ENCODE measurements at regions not wholly inside any gene's neighbourhood (a gene's known extent, or its start where the extent isn't known, plus 50 kb on each side); places are given as distances from the start of the nearest gene placed in this dataset.

DNA sequence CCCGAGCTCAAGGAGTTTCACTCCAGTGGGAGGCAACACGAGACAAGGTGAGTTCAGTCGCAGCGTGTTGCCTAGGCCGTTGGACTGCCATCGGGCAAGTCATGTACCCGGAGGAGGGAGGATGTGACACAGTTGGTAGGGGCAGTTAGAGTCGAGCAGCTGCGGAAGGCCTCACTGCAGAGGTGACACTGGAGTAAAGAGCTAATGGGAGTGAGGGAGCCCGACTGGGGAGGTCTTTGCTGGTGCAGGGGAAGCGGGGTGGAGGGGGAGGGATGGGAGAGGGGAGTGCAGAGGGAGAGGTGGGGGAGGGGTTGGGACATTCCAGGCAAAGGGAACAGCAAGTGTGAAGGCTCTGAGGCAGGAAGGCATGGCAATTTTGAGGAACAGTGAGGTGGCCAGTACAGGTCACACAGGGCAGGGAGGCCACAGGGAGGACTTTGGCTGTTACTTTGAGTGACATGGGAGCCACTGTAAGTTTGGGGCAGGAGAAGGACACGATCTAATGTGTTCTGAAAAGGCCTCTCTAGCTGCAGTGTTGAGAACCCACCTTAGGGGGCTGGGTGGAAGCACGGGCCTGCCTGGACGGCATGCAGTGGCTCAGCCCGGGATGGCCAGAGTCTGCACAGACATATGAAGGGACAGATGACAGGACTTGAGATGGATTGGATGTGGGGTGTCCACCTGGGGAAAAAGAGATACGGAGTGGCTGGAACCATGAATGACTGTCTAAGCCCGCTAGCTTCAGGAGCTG, 61.1 kb downstream of the KCNF1 start:
- ChIA-PET RAD21 (ENCODE audit: low non-redundant PET in 1 of 2, low total read pairs in 2 of 2, uncharacterized antibody in 2 of 2, unreplicated experiment in 2 of 2) (no interaction called here), POLR2A (no interaction called here), CTCF (no interaction called here)
- Histone ChIP-seq H3K9me2 (ENCODE audit: insufficient read depth) (no peaks in the 10 kb centered on the region), H2AFZ (ENCODE audit: low read depth, low read length, poor library complexity, severe bottlenecking) (no peak overlapping the region), H3K27ac (ENCODE audit: low read depth, low read length) (no peak overlapping the region), H3K36me3 (ENCODE audit: control insufficient read depth in 1 of 2, insufficient read depth in 2 of 2, low read length in 2 of 2) (no peaks in the 10 kb centered on the region), H3K27me3 (ENCODE audit: insufficient read depth, low read length) (no peaks in the 10 kb centered on the region), H3K79me2 (ENCODE audit: insufficient read depth, low read length) (no peaks in the 10 kb centered on the region), H3K9ac (ENCODE audit: low read length) (no peak overlapping the region), H4K20me1 (ENCODE audit: insufficient read depth) (no peaks in the 10 kb centered on the region), H3K4me3 (replicated peaks in 1 of 2; ENCODE audit: low read depth in 1 of 2, low read length in 2 of 2) (no peak overlapping the region), H3K4me1 (ENCODE audit: control insufficient read depth in 1 of 2, insufficient read depth in 2 of 2, low read length in 2 of 2) (no peaks in the 10 kb centered on the region), H3K4me2 (ENCODE audit: low read length) (no peak overlapping the region), H3K9me3 (ENCODE audit: control insufficient read depth in 1 of 2, insufficient read depth in 1 of 2, low read depth in 1 of 2, low read length in 2 of 2) (no peaks in the 10 kb centered on the region)
- no TSS peak for BruUV-seq (replicated peaks)
- ATAC-seq: no peak
- intact Hi-C loops (cut with micrococcal nuclease): no loop called here
- DNase-seq (ENCODE audit: low read depth, low spot score): no peak
- TF ChIP-seq EZH2 (IDR thresholded peaks at IDR 0.05) (no peak), YY1 (IDR thresholded peaks at IDR 0.05; ENCODE audit: extremely low read depth, insufficient replicate concordance, low read depth, low read length) (no peak), SRF (IDR thresholded peaks at IDR 0.05; ENCODE audit: low read depth) (no peak), SIN3A (IDR thresholded peaks at IDR 0.05; ENCODE audit: low read depth) (no peak), POLR2A (IDR thresholded peaks at IDR 0.05; ENCODE audit: borderline replicate concordance, extremely low read depth, insufficient read depth, insufficient read length) (no peak), JUND (IDR thresholded peaks at IDR 0.05) (no peak), CBX3 (IDR thresholded peaks at IDR 0.05; ENCODE audit: low read depth) (no peak), CEBPB (IDR thresholded peaks at IDR 0.05; ENCODE audit: low read depth) (no peak), FOSL1 (IDR thresholded peaks at IDR 0.05; ENCODE audit: low read depth) (no peak), ZFX (IDR thresholded peaks at IDR 0.05) (no peak), EGR1 (IDR thresholded peaks at IDR 0.05; ENCODE audit: low read depth) (no peak), ZNF274 (IDR thresholded peaks at IDR 0.05; ENCODE audit: low read depth, low read length) (no peak), EZH2phosphoT487 (IDR thresholded peaks at IDR 0.05; ENCODE audit: borderline replicate concordance) (no peak), SP1 (IDR thresholded peaks at IDR 0.05; ENCODE audit: low read depth) (no peak)
- TF ChIP-seq, protein P1, sequence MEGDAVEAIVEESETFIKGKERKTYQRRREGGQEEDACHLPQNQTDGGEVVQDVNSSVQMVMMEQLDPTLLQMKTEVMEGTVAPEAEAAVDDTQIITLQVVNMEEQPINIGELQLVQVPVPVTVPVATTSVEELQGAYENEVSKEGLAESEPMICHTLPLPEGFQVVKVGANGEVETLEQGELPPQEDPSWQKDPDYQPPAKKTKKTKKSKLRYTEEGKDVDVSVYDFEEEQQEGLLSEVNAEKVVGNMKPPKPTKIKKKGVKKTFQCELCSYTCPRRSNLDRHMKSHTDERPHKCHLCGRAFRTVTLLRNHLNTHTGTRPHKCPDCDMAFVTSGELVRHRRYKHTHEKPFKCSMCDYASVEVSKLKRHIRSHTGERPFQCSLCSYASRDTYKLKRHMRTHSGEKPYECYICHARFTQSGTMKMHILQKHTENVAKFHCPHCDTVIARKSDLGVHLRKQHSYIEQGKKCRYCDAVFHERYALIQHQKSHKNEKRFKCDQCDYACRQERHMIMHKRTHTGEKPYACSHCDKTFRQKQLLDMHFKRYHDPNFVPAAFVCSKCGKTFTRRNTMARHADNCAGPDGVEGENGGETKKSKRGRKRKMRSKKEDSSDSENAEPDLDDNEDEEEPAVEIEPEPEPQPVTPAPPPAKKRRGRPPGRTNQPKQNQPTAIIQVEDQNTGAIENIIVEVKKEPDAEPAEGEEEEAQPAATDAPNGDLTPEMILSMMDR (IDR thresholded peaks at IDR 0.05 in 2 of 3, conservative IDR thresholded peaks at IDR 0.05 in 1 of 3; ENCODE audit: borderline replicate concordance in 1 of 3, insufficient read depth in 1 of 3, low read depth in 2 of 3, low read length in 2 of 3): no peak
- TF ChIP-seq, protein P2, sequence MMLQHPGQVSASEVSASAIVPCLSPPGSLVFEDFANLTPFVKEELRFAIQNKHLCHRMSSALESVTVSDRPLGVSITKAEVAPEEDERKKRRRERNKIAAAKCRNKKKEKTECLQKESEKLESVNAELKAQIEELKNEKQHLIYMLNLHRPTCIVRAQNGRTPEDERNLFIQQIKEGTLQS (IDR thresholded peaks at IDR 0.05): no peak
- TF ChIP-seq, protein P3, sequence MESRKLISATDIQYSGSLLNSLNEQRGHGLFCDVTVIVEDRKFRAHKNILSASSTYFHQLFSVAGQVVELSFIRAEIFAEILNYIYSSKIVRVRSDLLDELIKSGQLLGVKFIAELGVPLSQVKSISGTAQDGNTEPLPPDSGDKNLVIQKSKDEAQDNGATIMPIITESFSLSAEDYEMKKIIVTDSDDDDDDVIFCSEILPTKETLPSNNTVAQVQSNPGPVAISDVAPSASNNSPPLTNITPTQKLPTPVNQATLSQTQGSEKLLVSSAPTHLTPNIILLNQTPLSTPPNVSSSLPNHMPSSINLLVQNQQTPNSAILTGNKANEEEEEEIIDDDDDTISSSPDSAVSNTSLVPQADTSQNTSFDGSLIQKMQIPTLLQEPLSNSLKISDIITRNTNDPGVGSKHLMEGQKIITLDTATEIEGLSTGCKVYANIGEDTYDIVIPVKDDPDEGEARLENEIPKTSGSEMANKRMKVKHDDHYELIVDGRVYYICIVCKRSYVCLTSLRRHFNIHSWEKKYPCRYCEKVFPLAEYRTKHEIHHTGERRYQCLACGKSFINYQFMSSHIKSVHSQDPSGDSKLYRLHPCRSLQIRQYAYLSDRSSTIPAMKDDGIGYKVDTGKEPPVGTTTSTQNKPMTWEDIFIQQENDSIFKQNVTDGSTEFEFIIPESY (IDR thresholded peaks at IDR 0.05; ENCODE audit: extremely low read depth, insufficient replicate concordance, low read length): no peak
- TF ChIP-seq, protein P4, sequence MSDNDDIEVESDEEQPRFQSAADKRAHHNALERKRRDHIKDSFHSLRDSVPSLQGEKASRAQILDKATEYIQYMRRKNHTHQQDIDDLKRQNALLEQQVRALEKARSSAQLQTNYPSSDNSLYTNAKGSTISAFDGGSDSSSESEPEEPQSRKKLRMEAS (IDR thresholded peaks at IDR 0.05): no peak
